Stimulated activated CD8-positive, alpha-beta memory T cell treated with anti-CD3 and anti-CD28 coated beads, Interleukin-4, amount 100 ng/mL, for 1 hour (primary cell): ENCODE measurements at regions not wholly inside any gene's neighbourhood (a gene's known extent, or its start where the extent isn't known, plus 50 kb on each side); places are given as distances from the start of the nearest gene placed in this dataset.
"Not testable (repeated sequence)": the region's sequence is repeated elsewhere in the genome, so short reads cannot be mapped to it uniquely, and the experiment has no call there.

ENCODE experiments used
- DNase-seq, 2 donors: peaks; one replicate each; pipeline ENCODE4 v3.0.0-alpha.2; 2020; ENCODE audit warnings: low read depth in 2 of 2, low spot score in 1 of 2

DNA sequence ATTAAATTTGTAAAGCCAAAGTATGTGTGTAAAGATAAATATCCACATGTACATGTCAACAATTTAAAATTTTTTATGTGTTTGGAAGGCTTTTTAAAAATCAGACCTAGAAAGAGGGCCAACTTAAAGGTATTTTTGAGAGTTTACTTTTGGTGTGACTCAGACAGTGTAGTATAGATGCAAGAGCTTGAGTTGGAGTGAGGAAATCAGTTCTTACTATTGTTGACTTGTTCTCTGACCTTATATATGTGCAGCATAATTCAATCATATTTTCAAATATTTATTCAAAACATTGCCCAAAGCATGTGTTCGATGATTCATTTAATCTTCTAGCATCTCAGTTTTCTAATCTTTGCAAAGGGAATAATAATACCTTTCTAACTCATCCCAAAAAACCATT lies 243.7 kb upstream of the PRKCQ start:
- DNase-seq = no peak

DNA sequence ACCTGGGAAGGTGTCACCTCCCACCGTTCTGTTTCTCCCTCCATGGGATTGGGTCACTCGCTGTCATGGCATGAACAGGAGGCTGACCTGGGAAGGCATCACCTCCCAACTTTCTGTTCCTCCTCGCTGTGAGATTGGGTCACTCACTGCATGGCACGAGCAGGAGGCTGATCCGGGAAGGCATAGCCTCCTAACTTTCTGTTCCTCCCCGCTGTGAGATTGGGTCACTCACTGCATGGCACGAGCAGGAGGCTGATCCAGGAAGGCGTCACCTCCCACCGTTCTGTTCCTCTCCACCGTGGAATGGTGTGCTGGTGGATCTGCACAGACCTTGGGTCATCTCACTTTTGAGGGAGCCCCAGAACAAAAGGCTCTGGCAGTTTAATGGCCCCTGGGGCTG lies 239.2 kb upstream of the PRKCQ start:
- no peak for DNase-seq

DNA sequence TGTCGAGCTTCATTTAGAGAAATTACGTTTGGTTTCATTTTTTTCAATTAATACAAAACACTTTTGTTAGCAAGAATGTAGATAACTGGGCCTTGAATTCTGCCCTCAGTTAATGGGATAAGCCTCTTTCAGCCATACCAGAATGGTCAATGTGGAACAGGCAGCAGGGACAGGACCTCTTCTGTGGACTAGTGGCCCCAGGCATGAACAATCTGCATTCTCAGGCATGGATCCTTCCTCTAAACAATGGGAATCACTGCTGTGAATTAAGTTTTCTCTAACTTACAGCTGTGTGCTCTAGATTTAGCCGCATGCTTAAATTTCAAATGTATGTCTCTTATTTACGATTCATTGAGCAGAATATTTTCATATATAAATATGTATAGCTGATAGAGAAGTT lies 237.7 kb upstream of the PRKCQ start:
- no peak for DNase-seq

DNA sequence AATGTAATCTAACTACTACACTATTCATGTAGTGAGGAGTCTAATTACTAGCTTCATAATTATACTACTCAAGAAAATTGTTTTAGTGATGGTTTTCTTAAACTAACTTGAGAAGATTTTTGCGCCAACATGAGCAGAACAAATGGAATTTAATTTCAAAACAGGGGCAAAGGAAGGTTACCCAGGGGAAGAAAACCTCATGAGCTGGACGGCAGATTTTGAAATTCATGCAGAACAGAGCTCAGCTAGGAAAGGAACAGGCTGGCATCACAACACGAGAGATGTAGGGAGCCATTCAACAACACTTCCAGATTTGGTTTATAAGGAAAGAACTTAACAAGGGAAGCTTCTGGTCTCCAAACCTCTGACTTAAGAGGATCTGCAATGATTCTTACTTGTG lies 235.3 kb upstream of the PRKCQ start:
- no peak for DNase-seq

DNA sequence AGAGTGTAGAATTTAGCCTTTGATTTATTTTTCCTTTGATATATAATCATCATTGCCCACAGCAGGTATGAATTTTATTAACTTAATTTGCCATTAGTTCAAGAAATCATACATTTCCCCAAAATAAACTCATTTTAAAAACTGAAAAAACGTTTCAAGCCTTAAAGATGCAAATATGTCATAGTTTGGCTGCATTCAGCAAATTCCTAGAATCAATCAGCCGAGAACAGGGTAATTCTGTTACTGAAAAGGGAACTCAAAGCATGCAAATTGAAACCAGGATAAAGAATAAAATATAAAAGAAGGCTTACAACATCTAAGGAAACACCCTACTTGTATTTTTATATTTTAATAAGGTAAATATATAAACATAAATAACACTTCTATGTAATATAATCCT lies 233.8 kb upstream of the PRKCQ start:
- DNase-seq = no peak

DNA sequence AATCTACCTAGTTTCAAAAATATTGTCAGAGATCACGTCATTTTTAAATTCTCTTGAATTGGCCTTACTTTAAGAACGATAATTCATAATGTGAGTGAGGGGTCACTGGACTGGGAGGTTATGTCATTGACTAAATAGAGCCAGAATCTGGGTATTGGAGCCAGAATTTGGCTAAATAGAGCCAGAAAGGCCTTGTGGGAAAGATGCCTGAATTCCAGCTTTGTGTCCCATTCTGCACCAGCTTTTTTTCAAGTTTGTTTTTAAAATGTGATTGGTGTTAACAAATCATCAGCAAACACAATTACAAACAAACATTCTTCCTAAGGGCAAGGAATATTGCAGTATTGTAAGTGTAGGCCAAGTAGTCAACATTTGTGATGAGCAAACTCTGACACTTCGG lies 233.2 kb upstream of the PRKCQ start:
- DNase-seq = no peak

DNA sequence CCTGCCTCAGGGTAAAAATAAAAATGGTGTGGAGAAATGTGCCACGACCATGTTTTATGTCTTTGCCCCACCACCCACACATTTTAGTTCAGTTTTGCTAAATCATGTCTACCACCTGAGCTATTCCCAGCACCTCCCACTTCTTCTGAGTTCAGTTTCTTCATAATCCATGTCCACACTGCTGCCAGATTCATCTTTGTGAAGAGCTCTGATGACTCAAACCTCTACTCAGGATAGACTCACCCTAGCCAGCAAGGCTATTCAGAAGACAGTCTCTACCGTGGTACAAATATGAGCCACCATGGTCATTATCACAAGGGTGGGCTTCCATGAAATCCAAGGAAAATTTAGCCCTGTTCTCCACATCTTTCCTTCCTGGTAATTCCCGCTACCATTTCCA lies 231.1 kb upstream of the PRKCQ start:
- no peak for DNase-seq

DNA sequence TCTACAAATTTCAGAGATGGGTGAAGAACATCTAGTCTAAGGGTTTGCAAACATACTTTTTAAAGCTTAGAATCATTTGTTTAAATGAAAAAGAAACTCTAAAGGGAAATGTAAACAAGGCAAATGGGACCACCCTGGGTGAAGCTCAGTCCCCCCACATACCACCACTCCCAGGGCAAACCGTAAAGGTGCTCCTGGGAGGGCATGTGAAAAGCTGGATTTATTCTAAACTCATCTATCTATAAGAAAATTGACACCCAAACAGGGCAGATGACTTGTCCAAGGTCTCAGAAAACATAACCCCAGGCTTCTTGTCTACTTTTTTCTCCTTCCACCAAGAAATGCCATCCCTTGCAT lies 223.3 kb upstream of the PRKCQ start:
- DNase-seq = no peak

DNA sequence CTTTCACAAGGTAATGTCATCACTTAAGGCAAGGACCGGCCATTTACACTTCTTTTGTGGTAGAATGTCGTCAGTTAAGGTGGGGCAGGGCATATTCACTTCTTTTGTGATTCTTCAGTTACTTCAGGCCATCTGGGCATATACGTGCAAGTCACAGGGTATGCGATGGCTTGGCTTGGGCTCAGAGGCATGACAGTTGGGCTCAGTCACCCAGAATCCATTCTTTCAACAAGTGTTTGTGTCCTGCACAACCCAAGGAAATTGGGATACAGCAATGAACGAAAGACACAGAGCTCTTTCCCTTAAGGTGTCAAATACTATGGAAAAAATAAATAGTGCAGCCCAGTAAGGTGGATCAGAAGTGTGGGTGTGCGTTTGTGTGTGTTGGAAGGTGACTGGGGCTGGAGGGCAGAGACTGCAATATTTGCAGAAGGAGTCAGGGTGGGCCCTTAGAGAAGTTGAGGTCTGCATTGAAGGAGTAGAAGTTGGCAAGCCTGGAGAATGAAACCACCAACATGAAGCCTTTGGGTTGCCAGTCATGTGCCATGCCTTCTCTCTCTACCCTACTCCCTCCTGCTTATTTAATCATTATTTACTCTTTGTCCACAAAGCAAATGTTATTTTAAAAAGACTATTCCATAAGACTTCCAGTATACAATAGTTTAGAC lies 222.8 kb upstream of the PRKCQ start:
- DNase-seq = no peak

DNA sequence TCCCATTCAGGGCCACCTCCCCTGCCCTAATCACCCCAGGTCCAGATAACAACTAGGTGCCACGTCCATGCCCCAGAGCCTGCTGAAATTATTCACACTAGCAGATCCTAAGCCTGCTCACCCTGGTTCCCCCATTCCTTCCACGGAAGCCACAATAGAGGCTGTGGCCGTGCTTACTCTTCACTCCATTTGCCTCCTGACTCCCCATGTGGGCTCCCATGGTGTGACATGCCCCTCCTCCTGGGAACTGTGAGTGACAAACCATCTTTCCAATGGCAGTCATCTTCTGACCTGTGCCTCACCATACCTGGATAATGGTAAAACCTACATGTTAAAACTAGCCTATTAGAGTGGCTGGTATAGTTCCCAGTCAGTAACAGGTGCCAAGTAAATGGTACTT lies 216.2 kb upstream of the PRKCQ start:
- no peak for DNase-seq

DNA sequence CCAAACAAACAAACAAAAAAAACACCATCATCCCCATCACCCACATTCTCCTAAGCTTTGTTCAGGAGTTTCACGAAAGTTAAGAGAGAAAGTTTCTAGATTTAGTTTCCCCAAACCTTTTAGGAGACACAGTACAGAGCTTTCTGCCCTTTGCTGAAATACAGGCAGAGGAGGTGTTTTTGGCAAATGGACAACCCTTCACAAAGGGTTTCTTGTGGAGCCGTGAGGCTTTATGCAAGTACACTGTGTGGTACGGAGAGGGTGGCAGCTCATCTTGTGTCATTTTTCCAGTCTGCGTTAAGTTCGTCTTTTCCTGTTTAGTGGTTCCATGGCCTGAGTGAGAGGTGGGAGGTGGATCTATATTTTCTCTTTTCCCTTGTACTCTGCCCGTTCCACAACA lies 215.5 kb upstream of the PRKCQ start:
- DNase-seq = no peak

DNA sequence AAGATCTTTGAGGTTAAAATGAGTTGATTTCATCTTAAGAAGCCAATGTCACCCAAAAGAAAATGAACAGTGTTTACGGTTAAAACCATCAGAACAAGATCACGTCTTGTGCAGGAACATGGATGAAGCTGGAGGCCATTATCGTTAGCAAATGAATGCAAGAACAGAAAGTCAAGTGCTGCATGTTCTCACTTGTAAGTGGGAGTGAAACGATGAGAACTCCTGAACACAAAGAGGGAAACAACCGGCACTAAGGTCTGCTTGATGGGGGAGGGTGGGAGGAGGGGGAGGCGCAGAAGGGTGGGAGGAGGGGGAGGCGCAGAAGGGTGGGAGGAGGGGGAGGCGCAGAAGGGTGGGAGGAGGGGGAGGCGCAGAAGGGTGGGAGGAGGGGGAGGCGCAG lies 214.8 kb upstream of the PRKCQ start:
- not testable (repeated sequence) for DNase-seq

DNA sequence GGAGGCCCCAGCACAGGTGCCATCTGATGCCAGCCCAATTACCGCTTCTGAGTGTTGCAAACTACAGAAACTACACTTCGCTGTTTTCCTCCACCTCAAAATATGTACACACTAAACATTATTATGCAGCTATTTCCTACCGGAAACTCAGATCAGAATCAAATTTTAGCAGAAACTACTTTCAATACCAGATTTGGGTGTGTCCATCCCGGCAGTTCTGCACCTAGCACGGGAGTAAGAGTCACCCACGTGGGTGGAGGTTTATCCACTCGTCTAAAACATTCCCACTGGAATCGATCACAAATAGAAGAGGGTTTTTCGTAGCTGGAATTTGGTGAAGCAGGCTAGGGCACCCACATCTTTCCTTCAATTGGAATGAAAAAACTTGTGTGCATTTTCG lies 214.4 kb upstream of the PRKCQ start:
- no peak for DNase-seq

DNA sequence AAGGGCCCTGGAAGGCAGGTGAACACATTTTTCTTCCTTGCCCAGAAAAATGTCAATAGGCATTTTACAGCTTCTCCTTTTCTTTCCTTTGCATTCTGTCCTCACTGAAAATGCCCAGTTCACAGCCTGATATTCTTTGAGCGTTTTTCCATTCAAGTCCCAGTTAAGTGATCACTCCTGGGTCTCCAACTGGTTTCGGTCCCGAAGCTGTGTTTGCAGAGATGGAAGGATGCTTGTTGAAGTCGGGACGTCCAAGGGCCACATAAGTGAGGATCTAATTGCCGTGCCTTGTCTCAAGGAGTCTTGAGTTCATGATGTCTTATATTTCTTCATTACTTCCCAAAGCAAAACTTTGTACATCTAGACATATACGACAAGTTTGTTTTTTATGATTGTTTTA lies 208.7 kb upstream of the PRKCQ start:
- no peak for DNase-seq

DNA sequence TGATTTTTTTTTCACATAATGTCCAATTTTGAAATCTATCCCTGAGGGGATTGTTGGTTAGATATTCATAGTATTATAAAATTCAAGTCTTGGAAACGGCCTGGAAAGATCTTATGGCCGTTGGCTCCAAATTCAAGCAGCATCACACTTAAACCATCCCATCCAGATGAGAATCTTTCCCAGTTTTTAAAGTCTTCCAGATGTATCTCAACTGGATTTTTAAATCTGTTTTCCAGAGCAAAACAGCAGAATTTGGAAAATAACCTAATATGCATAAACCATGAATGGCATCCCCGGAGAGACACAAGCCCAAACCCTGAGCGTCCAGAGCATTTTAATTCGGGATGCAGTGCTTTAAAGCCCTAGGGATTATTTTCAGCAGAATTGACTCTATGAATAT lies 208.2 kb upstream of the PRKCQ start:
- DNase-seq = no peak

DNA sequence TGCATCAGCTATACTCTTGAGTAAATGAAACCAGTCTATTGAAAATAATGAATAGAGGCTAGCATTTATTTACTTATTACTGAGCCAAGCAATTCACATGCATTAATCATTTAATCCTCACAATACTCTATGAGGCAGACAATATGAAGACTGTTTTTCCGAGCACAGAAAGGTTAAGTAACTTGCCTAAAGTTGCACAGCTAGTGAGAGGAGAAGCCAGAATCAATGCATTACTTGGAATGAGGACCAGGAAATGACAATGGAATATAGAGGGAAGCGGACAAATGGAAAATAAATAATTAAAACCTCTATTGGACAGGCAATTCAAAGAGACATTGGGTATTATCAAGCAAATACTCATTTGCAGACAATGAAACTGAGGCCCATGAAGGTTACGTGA lies 207.6 kb upstream of the PRKCQ start:
- no peak for DNase-seq

DNA sequence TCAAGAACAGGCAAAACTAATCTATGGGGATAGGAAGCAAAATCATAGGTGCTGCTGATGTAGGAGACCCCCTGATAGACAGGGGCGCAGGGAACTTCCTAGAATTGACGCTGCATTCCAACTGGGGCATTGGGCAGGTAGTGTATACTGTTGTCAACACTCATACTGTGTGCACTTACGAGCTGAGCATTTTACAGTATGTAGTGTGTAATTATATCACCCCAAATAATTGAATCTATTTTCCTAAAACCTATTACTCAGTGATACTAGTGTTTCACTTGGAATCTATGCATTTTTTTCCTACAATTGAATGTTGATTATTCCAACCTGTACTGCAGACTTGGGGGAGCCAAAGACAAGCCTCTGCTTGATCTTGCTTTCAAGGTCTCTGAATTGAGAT lies 207.0 kb upstream of the PRKCQ start:
- no peak for DNase-seq

DNA sequence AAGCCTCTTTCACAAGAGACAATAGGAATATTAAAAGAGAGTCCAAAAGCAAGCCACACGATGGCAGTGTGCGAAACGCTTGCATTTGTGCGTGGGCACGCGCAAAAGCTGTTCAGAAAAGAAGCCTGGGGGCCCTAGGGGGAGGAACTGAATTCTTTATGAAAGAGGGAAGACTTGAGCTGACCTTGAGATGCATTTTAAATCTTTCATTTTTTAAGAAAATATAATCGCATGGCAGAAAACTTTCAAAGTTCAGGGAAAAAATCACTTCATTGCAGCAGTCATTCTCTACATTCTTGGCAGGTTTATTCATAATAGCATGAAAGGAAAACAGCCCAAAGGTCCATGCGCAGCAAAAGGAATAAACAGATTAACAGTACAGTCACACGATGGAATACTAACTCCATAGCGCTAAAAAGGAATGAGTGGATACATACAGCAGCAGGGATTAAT lies 206.5 kb upstream of the PRKCQ start:
- DNase-seq = no peak

DNA sequence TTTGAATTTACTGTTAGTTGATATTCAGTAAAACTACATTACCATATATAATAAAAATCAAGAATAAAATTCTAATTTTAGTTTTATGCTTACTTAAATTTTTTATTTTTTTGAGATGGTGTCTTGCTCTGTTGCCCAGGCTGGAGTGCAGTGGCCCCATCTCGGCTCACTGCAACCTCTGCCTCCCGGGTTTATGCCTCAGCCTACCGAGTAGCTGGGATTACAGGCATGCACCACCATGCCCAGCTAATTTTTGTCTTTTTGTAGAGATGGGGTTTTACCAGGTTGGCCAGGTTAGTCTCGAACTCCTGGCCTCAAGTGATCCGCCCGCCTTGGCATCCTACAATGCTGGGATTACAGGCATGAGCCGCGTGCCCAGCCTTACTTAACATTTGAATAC lies 204.4 kb upstream of the PRKCQ start:
- not testable (repeated sequence) for DNase-seq

DNA sequence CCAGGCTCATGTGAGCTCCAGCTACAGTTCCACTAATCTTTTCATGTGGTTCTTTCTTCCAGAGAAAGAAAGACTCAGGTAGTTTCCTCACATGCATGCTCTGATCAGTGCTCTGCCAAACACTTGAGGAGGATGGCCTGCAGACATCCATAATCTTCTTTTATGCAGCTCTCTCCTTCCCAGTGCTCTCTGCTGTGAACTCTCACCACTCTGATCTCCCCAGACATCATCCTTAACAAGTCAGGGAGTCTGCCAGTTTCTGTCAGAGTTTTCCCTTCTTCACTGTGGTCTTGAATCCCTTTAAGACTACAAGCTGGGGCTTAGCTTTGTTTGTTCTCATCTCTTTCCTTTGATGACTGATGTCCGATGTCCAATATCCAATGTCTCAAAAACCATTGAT lies 203.4 kb upstream of the PRKCQ start:
- no peak for DNase-seq

DNA sequence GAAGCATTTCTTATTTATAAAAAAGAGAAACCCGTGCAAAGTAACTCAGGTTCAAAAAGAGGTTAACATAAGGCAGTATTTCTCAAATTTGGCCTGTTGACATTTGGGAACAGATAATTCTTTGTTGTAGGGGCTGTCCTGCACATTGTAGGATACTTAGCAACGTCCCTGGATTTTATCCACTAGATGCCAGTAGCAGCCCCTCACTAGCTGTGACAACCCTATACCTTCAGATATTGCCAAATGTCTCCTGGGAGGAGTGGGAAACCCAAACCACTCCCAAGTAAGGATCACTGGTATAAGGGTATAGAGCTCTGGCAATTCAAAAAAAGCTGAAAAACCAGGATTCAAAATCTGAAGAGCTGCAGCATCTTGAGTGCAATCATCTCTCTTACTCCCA lies 202.3 kb upstream of the PRKCQ start:
- no peak for DNase-seq

DNA sequence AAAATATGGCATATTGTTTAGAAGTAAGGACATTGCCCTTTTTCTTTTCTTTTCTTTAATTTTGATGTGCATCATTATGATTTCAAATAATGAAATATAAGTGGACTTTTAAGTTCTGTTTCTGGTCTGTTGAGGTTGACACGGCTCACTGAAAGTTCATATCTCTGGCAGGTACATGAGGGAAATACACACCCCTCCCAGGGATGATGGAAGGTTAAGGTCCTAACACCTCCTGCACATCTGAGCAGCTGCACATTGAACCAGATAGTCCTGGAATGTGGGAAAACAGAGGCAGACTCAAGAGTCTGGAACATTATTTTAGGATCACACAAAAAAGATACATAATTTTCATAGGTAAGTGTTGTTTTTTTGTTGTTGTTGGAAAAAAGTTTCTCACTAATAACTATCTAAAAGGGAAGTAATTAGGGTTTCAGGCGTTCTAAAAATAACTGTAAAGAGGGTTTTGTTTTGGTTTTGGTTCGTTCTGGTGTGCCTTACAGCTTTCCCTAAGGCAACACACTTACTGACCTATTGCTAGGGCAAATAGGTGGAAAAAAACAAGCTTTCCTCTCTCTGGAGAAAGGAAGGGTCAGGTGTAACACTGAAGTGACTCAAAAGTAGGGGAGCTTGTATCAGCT lies 201.2 kb upstream of the PRKCQ start:
- no peak for DNase-seq

DNA sequence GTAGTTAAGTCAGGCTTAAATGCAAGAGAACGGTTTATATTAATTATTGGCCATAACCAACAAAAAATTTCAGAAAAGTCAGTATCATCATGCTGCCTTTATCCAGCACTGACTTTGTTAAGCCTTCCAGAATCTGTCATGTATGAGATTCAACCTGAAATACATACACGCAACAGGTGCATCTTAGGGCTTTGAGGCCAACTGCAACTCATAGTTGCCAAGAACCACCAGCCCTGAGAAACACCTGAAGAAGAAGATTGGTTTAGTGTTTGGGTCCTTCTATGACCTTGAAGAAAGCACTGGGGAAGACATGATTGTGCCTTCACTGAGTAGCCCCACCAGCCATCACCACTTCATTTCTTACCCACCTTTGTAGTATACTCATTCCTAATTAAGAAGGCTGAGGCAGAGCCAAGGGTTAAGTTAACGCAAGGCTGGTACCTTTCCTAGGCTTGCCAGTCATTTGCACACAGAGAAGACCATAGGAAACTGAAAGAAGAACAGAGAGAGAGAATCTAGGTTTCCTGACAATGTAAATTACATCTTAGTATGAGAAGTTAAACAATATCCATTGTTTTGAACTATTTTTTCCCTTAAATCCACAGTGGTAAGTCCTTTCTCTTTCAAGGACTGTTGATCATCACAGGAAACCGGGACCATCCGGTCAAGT lies 200.1 kb upstream of the PRKCQ start:
- no peak for DNase-seq
